GM21619 (cell line): ENCODE measurements at regions not wholly inside any gene's neighbourhood (a gene's known extent, or its start where the extent isn't known, plus 50 kb on each side); places are given as distances from the start of the nearest gene placed in this dataset.
"Not testable (repeated sequence)": the region's sequence is repeated elsewhere in the genome, so short reads cannot be mapped to it uniquely, and the experiment has no call there.

Experiments used
- ATAC-seq: cut with Tn5 transposase; IDR thresholded peaks from one replicate; pipeline ENCODE4 v1.9.1; 2021; ENCODE audit not compliant: unreplicated experiment

DNA sequence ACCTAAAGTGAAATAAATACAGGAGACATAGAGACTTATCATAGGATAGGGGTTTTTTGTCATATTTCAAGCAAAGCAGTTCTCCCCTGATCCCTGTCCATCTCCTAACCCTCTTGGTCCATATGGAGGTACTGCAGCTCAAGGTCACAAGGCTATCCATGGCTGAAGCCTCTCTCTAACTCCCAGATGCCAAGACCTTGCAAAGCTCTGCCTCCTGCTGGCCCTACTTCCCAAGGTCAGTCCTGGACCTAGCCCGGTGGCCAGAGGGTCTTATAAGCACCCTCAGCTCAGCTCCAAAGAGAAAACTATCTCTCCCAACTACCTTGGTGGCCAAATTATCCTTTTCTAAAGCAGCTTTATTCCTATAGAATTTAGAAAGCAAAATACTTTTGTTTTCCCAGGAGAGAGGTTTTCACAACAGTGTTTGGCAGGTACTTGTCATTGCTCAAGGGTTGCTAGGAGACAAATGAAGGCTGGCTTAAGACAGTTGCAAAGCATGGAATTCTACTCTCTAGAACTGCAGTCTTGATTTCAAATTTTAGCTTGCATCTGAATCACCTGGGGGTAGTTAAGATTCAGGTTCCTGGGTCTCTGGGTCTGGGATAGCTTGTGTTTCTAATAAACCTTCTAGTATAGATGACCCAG is 121.5 kb downstream of the XCL2 start:
- no peak for ATAC-seq

DNA sequence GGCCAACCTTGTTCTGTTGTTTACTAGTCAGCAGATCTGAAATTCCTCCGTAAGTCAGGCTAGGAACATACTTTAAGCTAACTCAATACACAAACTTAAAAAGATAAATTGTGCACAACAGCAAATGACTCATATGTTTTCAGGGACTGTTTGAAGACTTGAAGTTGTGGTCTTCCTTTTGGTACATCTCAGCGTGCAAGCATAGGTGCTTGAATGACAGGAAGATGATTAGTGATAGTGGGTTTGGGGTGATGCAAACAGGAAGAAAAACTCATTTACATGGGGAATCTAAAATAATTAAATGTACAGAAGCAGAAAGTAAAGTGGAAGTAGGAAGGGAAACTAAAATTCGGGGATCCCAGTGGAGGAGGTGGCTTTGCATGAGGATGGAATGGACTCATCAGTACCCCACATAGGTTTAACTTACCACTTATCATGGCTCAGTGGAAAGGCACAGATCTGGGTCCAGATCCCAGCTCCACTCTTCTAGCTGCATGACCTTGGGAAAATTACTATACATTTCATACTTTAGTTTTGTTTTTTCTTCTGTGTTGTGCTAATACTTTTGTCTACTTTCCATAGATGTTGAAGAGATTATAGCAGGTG is 122.3 kb downstream of the XCL2 start:
- no peak for ATAC-seq

DNA sequence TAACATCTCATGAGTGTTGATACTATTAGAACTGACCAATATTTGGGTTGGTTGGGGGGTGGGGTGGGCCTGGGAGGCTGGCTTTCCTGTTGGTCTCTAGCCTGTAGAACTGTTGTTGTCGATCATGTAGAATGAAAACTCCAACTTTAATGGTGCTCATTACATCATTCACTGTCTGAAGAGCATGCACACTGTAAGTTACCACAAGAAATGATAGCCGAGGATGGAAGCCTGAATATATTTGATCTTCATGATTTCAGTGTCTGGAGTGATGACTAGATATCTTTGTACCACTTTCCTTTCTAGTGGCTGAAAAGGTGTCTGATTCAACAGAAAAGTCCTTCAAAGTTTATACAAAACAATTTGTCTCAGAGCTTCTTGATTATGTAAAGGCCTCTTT is 123.6 kb downstream of the XCL2 start:
- ATAC-seq = no peak

DNA sequence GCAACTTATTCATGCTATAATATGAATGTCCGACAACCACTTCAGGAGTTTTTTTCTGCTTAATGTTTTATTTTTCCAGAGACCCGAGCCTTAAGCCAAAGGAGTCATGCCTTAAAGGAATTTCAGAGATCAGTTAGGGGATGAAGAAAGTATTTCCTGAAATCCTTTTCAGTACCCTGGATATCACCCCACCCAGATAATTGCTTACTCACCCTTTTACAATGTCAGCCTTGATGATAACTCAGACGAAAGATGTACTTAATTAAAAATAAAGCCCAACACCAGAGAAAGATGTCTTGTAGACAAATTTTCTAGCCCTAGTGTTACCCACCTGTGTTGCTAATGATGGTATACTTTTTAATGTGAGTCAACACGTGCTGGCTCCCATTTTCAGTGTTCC is 124.1 kb downstream of the XCL2 start:
- no peak for ATAC-seq

DNA sequence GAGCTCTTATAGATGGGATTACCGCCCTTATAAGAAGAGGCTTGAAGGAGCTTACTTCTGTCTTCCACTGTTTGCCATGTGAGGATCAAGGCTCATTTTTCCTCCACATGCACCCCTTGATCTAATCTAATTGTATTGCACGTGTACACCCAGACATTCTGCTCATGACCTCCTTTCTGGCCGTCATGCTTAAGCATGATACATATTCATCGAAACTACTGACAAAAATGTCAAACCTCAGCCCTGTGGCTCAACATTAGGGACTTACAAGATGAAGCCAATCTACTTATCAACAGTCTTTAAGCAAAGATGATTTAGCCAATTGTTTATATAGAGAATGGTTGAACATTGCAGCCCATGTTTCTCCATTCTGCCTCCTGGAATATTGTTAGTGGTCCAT is 127.6 kb downstream of the XCL2 start:
- ATAC-seq = no peak

DNA sequence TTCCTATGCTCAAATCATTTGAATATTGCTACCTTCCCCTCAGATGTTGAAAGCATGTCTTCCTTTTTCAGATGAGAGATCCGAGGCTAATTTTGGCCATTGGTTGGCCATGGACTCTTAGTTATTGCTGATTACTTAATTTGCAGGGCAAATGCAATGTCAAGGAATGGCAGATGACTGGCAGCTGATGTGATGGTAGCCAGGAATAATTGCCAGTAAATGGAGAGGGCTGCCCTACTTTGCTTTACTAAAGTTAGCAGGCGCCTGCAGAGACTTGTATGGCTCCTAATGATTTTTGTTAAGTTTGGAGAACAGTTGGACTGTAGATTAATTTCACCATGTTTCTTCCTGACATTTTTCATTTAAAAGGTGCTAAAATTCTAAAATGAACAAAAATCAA is 128.9 kb downstream of the XCL2 start:
- ATAC-seq = no peak

DNA sequence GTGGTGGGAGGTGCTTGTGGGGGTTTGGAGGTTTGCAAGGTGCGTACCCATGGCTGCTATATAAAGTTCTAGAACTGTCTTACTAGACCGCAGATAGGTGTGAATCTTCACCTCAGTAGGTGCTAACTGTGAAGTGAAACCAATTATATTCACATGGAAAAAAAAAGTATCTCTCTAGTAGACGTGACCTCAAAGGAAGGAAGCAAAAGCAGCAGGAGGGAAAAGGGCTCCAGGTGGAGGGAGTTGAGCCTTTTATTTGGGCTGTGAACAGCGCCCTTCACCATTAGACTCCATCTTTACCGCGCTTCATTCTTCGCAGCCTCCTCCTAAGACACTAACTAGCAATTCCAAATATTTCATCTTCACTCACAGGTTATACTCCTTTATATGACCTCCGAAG is 129.8 kb downstream of the TBX19 start:
- ATAC-seq = no peak

DNA sequence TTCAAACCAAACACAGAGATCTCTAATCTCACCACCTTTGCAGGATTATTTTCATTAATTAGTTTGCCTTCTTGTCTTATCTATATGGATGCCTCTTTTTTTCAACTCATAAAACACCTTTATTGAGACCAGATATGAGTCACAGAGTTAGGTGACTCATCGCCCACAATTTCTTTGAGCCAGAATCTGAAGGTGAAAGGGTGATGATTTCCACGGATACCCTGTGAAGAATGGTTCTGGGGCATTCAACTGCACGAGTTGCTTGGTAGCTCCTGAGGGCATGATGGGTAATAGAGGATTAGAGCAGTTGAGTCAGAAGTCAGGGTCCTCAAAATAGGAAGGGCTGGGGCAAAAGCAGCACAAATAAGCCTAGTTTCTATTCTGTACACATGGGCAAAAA is 128.2 kb downstream of the TBX19 start:
- peak; percentile 81 for ATAC-seq

DNA sequence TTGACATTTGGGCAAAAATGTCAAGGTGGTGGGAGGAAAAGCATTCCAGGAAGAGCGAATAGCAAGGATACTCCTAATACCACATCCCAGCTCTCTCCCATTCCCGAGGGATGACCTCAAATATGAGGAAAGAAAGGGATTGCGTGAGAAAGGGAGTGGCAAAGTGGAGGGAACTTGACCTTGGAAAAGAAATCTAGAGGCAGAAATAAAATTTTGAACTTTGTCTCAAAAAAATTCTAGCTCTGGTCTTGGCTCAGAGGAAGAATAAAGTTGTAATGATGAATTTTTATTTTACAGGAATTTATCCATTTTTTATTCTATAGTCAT is 127.8 kb downstream of the TBX19 start:
- no peak for ATAC-seq

DNA sequence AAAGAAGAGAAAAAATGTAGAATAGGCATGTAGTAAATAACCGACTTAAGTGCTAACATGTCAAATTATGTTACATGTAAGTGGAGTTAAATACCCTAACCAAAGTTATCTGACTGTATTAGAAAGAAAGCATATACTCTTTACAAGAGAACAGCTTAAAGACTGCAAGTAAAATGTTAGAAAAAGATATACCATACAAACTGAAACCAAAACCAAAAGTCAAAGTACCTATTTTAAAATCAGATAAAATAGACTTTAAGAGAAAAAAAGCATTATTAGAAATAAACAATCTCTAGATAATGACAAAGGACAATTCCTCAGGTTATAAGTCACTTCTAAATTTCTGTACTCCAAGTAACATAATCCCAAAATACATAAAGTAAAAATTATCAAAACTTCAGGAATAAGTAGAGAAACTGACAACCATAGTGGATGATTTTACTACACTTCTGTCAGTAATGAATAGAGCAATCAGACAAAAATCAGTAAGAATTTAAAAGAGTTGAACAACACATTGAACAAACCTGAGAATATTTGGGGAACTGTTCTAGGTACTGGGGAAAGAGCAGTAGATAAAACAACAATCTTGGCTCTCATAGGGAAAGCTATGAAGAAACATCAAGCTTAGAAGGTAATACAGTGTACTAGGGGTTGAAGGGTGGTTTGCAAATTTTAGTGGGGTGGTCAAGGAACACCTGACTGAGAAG is 127.3 kb downstream of the TBX19 start:
- ATAC-seq = no peak

DNA sequence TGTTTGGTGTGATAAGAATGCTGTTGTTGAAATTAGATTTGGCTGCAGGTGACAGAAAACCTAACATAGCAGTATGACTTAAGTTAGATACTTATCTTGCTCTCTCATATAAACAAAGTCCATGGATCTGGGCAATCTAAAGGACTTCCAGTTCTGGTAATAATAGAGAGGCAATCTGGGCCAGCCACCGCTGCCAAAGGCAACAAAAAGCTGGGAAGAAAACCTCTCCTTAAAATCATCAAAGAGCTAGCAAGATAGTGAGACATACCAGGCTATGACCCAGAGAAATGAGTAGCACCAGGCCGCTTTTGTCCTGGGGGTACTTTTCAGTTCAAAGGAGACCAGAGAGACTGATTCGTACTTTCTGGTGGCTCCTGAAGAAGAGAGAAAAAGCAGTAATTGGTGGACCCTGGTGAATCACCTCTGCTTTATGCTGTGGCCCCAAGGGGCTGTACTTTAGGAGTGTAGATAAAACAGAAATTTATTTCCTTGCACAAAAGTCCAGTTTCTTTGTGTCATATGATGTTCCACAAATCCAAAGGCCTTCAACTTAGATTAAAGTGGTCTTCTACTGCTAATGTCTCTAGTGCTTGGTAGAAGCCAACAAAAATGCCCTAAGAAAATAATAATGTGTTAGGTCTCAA is 125.4 kb downstream of the TBX19 start:
- ATAC-seq = no peak

DNA sequence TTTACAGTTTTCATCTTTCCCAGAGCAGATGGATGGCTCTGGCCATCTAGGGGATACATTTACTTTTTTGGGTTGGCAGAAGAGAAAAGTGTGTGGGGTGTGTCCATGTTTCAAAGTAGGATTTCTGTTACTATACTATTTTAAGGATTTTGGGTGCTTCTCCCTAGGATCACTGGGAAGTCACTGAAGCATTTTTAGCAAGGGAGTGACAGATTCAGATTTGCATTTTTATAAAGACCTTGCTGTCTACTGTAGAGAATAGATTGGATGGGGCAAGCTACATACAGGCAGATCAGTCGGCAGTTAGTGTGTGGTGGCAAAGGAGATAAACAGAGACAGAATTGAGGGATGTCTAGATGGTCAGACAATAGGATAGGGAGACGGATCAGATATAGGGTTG is 122.5 kb downstream of the TBX19 start:
- no peak for ATAC-seq

DNA sequence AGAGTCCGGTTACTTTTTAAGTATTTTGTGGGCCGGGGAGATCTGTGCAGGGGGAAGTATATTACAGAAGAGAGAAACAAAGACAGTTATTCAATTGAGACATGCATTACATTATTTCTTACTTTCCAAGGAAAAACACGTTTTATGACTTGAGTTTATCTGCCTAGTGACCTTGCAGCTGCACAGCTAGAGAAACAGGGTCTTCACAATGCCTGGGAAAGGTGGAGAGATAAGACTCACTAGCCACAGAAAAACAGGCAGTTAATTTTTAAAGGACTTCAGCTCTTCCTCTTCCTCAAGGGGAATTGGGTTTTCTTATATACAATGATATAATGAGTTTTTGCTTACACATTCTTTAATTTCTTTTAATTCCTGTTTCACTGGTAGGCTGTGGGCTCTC is 121.8 kb downstream of the TBX19 start:
- not testable (repeated sequence) for ATAC-seq

DNA sequence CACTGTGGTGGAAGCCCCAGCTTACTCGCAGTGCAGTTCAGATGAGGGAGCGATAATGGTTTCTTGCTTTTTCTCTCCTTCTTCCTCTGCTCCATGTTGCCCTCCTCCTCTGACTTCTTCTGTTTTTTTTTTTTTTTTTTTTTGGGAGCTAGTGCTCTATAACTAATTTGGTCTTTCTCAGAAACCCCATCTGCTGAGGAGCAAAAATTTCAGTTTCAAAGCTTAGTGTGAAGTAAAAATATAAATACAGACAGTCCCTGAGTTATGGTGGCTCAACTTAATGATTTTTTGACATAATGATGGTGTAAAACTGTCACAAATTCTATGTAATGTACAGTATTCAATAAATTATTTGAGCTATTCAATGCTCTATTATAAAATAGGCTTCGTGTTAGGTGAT is 120.7 kb downstream of the TBX19 start:
- ATAC-seq = no peak

DNA sequence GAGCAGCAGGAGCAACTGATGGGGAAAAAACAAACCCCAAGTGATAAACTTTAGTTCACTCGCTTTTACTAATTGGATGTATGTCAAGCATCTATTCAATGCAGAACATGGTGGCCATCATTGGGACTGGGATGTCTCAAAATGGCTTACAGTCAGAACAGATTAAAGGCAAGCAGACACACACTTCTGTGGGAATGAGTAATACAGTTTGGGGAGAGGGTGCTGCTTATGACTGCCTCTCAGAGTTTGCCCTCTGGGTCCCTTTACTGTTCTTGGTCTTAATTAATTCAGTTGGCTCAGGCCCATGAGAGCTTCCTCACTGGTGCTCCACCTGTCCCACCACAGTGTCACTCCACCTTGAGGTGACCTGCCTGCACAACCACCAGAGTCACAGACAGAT is 119.5 kb downstream of the TBX19 start:
- no peak for ATAC-seq

DNA sequence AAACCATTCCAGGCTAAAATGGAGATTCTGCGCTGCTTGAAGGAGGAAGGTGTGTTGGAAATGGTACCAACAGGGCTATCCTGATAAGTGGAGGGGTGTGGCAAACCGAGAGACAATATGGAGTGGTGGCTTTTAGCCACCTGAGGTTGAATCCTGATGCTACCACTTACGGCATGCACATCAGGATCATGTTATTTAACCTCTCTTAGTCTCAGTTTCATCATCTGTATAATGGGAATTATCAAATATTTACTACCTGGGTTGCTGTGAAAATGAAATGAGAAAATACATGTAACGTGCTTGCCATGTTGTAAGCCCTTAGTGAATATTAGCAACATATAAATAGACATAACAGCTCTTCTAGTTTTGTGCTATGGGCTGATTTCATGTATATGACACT is 117.1 kb downstream of the TBX19 start:
- no peak for ATAC-seq

DNA sequence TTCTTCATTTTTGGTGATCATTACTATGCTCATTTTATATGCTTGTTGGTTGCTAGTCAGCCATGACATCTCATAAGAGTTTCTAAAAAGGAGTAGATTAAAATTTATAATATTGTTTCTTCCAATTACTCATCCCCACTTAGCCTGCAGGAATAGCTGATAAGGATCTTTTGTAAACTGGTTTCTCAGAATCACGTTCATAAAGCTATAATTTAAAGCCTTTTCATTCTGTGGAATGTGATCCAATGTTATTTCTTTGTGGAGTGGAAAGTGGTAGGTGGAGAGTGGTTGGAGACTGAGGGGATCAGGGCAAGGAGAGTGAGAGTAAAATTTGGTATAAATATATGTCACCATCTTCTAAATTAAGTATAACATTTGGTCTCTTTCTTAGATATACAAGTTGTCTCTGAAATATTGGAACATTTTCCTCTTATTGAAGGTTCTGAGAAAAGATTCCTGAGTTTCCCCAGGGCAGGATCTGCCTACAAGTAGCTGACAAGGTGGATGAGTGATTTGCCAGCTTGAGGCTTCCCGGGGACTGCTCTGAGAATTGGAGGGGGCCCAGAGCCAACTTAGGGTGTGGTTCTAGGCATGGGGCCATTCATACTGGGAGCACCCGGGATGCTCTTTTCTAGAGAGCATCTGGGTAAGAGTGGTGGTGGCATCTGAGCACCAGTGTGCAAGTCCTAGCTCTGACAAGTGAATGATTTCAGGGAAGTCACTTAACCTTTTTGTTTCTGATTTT is 116.4 kb downstream of the TBX19 start:
- ATAC-seq = no peak

DNA sequence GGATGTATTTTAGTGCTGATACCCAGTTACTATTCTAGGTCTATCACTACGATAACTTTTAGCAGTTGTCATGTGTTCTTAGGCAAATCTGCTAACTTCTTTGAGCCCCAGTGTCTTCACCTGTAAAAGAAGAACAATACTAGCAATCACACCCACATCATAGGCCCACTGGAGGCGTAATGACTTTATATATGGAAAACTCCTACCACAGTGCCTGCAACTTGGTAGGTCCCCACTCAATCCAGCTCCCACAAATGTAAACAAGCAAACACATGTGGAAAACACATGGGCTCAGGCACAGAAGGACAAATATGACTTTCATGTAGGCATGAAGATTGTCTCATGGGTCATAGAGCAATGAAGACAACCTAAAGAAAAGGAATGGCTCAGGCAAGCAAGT is 115.8 kb downstream of the TBX19 start:
- no peak for ATAC-seq

DNA sequence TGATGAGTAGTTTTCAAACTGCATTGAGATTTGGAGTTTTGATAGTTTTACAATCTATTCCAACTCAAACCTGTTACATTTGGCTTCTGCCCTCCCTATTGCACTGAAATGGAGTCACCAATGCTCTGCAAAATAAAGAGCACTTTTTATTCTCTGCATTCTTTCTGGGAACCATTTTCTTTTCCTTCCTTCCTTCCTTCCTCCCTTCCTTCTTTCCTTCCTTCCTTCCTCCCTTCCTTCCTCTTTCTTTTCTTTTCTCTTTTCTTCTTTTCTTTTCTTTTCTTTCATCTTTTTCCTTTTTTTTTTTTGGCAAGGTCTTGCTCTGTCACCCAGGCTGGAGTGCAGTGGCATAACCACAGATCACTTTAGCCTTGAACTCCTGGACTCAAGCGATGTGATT is 114.2 kb downstream of the TBX19 start:
- ATAC-seq = no peak

DNA sequence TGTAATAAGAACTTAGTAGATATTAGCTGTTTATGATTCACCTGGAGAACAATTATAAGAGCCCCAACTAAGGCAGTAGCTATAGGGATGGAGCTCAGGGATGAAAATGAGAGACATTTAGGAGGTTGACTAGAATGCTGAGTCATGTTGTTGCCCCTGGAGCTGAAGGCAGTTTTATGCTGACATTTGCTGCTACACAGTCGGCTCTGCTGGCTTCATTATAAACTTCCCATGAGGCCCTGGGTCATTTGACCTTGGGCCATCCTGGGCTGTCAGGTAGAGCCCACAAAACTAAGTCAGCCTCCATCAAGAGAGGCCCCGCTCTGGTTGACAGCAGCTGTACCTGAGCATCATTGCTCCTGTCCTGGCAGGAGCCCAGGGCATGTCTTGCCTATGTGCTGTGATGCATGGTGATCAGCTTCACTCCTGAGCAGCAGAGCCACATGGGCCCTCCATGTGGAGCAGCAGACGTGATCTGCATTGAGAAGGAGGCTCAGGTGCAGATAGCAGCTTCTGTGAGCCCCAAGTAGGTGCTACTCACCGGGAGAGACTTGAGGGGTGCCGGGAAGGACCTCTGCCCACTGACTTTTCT is 112.4 kb downstream of the TBX19 start:
- no peak for ATAC-seq
